8988T (cell line): ENCODE measurements at regions not wholly inside any gene's neighbourhood (a gene's known extent, or its start where the extent isn't known, plus 50 kb on each side); places are given as distances from the start of the nearest gene placed in this dataset.
"Not testable (repeated sequence)": the region's sequence is repeated elsewhere in the genome, so short reads cannot be mapped to it uniquely, and the experiment has no call there.

Experiments
- DNase-seq: peaks from one replicate; pipeline ENCODE4 v3.0.0; 2011

- no peak for DNase-seq
Observed at GRCh38 chr3:20317616-20318015, 131.6 kb upstream of the SGO1 start.

- no peak for DNase-seq
Observed at GRCh38 chr3:20316238-20316637, 130.2 kb upstream of the SGO1 start.

GRCh38 chr3:20310629-20311028, 124.6 kb upstream of the SGO1 start:
- DNase-seq: no peak

GRCh38 chr3:20307383-20307782, 121.4 kb upstream of the SGO1 start:
- no peak for DNase-seq

- DNase-seq: no peak
Observed at GRCh38 chr3:20305647-20306046, 119.6 kb upstream of the SGO1 start.

GRCh38 chr3:20302766-20303165, 116.8 kb upstream of the SGO1 start:
- DNase-seq: no peak

- no peak for DNase-seq
Observed at GRCh38 chr3:20288050-20288449, 102.0 kb upstream of the SGO1 start.

- DNase-seq: no peak
Observed at GRCh38 chr3:20280257-20280656, 94.3 kb upstream of the SGO1 start.

GRCh38 chr3:20265977-20266376, 80.0 kb upstream of the SGO1 start:
- not testable (repeated sequence) for DNase-seq

GRCh38 chr3:20264900-20265567, 79.0 kb upstream of the SGO1 start:
- no peak for DNase-seq

- DNase-seq: no peak
Observed at GRCh38 chr3:20258371-20258770, 72.4 kb upstream of the SGO1 start.

GRCh38 chr3:20256144-20256543, 70.1 kb upstream of the SGO1 start:
- no peak for DNase-seq

GRCh38 chr3:20254268-20255117, 68.5 kb upstream of the SGO1 start:
- DNase-seq: no peak

GRCh38 chr3:20250786-20251185, 64.8 kb upstream of the SGO1 start:
- DNase-seq: no peak

GRCh38 chr3:20250314-20250713, 64.3 kb upstream of the SGO1 start:
- no peak for DNase-seq

GRCh38 chr3:20246662-20247061, 60.7 kb upstream of the SGO1 start:
- DNase-seq: no peak

GRCh38 chr3:20245781-20246180, 59.8 kb upstream of the SGO1 start:
- DNase-seq: no peak

GRCh38 chr3:20240154-20240883, 54.3 kb upstream of the SGO1 start:
- DNase-seq: no peak

GRCh38 chr3:20238199-20238598, 52.2 kb upstream of the SGO1 start:
- DNase-seq: not testable (repeated sequence)

- DNase-seq: no peak
Observed at GRCh38 chr3:20236603-20237002, 50.6 kb upstream of the SGO1 start.
